HG03095 (cell line): ENCODE measurements at regions not wholly inside any gene's neighbourhood (a gene's known extent, or its start where the extent isn't known, plus 50 kb on each side); places are given as distances from the start of the nearest gene placed in this dataset.

Source experiments
- ATAC-seq: cut with Tn5 transposase; IDR thresholded peaks from one replicate; pipeline ENCODE4 v1.9.1; 2021; ENCODE audit warnings: moderate library complexity; ENCODE audit not compliant: unreplicated experiment

DNA sequence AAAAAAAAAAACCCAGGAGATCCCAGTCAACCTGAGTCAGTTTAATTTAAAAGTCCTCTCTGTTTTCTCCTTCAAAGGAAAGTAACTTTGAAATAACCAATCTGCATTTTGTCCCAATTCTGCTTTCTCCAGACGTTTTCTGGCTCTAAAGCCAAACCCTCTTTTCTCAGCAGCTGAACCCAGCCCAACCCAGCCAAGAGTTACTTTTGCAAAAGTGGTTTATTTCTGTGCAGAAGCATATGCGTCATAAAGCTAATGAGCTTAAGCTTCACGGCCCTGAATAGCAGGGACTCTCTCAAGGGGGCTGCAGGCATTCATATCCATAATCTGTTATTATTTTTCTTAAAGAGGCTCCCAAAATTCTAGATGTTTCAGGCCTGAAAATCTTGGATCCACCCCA, 176.6 kb downstream of the GALC start:
- ATAC-seq: no peak

DNA sequence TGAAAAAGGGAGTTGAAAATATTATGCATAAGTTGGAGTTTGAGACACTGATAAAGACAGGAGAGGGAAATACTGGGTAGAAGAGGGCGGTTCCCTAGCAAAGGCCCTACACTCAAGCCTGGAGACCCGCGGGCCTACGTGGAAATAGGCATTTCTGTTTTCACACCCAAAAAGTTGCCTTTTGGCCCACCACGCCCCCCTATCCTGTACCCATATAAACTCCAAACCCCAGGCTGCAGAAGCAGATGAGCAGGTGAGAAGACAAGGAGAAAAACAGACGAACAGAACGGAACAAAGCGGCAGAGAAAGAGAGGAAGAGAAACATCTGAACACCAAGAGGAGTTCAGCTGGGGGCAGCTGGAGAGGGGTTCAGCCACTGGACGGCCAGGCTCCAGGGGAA, 177.9 kb downstream of the GALC start:
- ATAC-seq: no peak

DNA sequence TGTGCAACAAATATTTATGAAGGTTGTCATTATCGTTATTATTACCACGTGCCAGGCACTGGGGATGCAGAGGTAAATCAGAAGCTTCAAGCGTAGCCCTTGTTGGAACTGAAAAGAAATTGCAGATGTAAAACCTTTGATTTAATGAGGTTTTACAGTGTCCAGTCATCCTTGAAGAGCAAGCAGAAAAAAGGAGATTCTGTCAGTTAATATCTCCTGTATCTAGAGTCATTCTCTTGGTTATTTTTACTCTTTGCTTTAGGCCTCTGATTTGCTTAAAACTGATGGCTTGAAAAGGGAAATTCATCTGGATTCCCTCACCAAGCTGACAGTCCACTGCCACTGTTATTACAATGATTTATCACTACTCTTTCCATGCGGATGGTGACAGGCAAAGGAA, 179.3 kb downstream of the GALC start:
- no peak for ATAC-seq

DNA sequence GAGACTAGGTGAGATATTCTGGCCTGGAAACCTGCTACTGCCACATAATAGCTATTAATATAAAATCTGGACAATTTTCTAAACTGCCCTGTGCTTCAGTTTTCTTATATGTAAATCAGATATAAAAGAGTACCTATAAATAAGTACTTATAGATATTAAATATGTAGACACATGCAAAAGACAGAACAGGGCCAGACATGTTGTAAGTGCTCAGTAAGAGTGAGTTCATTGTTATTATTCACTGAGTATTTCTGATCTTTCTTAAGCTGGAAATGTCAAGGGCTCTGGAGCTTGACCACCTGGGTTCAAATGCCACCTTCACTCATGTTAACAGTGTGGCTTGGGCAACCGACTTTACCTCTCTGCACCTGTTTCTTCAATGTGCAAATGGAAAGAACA, 179.8 kb downstream of the GALC start:
- ATAC-seq: no peak

DNA sequence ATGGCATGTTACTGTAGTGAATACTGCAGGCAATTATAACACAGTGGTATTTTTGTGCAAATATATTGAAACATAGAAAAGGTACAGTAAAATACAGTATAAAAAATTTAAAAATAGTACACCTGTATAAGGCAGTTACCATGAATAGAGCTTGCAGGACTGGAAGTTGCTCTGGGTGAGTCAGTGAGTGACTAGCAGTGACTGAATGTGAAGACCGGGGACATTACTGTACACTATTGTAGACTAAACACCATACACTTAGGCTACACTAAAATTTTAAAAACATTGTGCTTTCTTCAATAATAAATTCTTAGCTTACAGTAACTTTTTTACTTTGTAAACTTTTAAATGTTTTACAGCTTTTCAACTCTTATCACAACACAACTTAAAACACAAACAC, 181.7 kb downstream of the GALC start:
- ATAC-seq: no peak

DNA sequence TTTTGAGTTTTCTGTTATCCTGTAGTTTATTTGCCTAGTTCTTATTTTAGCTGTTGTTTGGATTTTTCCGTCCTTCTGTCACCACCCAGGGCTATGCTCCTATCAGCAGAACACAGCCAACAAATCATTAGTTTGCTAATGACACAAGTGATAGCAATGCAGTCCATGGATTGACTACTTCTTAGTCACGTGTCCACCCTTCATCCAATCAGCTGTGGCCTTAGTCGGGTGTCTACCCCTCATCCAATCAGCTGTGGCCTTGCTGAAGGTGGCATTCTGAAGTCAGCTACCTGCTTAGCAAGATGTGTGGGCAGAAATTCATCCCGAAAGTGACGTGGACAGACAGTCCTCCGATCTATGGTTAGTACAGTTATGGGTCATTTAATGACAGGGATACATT, 182.3 kb downstream of the GALC start:
- ATAC-seq: no peak

DNA sequence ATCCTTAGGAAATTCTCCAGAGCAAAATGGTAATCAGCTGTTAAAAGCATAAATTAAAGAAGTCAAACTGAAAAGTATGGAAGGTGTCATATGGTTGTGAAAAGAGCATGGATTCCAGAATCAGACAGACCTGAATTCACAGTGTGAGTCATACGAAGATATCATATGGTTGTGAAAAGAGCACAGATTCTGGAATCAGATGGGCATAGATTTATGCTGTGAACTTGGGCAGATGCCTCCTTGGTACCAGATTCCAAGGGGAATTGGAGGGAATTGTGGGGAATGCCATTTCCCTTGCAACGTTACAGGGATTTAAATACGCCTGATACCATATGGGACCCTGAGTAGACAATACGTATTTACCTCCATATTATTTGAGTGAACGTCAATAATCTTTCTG, 183.7 kb downstream of the GALC start:
- ATAC-seq: no peak

DNA sequence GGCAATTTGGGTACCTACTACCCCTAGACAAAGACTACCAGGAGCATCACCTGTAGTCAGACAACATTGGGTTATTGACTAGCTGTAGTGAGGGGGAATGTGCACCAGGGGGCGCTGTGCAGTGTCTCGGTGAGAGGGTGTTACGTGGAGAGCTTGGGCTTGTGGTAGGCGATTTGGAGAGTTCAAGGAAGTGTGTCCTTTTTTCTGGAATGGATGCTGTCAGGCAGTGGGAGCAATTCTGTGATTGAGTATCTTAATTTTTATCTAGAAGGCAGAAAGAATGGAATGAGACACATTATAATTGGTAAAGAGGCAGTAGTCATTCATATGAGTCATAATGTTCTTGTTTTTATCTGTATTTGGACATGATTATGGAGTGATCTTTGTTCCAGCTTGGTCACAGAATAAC, 187.7 kb downstream of the GALC start:
- peak; percentile 82 for ATAC-seq

DNA sequence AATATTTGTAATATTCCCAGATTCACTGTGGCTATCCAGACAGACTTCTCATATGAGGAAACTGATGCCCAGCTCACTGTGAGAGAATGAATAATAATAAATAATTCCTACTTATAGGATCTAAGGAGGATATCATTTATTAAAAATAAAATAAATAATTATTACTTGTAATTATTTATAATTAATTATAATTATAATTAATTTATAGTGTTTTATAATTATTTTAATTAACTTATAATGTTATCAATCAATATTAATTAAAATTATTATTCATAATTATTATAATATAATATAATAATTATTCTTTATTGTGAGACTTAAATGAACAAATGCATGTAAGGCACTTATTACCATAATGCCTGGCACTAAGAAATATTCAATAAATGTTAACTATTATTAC, 192.8 kb downstream of the GALC start:
- ATAC-seq: no peak

DNA sequence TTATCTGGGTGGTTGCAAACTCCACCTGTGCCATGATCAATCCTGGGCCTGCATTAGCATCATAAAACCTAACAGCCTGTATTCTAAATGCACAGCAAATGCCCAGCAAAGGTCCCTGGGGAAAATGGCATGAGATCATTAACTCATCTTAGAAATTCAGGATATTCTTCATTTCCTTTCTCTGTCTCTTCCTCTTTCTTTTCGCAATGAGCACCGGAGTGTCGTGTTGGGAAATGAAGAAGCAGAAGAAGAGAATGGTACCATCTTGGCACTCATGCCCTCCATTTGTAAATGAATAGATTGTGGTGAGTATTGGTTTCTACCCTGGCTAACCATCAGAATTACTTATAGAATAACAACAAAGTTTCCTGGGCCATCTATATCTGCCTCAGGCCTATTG, 193.6 kb downstream of the GALC start:
- ATAC-seq: no peak

DNA sequence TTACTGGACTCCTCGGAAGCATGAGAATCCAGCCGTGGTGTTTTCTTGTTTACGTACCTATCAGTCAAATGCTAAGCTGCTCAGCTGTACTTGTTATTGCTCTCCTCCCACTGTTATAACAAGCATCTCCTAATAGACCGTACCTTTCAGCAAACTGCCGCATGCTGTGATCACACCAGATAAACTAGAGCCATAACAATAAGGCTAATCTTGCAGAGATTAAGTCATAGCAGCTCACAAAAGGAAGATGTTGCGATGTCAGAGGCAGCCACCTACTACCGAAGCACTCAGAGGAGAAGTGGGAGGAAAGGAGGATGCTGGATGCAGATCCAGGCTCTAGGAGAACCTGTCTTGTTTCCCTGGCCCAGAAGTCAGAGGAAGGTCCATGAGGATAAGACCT, 196.0 kb downstream of the GALC start:
- ATAC-seq: no peak

DNA sequence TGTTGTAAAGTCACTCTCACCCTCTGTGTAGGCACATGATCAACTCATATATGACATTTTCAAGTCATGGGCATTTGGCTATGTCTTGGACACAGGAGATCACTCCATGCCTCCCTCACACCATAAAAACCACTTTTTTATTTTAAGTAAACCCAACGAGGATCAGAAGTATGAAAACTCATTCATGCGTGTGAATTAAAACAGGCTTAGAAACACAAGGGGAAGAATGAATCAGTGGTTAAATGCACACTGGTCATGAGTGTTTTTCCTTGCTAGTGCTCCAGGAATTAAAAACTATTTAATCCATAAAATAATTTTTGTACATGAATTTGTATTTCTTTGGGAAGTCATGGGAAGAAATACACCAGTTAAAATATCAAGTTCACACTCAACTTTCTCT, 198.4 kb downstream of the GALC start:
- ATAC-seq: no peak

DNA sequence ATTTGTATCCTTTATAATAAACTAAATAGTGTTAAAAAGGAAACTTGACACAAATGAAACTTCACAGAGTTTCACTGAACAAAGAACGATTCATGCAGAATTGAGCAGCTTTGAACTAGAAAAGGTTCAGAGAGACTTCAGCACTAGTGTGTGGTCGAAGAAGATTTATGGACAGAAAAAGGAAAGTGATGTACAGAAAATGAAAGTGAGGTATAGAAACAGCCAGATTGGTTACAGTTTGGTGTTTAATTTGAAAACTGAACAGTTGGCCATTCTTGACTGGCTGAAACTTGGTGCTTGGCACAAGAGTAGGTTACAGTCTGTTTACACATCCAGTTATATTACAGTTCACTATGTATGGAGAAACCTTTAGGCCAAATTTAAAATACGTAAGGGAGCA, 207.1 kb downstream of the GALC start:
- no peak for ATAC-seq

DNA sequence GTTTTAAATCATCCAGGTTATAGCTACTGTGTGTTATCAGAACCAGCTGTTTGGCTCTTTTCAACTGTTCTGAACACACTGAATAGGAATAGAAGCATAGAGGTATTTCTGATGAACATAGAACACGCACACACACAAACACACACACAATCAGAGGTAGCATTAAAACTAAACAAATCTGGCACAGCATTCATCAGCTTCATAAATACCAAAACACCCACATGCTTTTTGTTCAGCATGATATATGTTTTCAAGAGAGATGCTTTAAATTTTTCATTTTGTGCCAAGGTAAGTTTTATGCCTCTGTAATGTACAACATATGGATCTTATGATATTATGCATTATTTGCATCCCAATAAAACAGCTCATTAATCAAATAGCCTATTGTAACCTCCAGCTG, 208.6 kb downstream of the GALC start:
- ATAC-seq: no peak

DNA sequence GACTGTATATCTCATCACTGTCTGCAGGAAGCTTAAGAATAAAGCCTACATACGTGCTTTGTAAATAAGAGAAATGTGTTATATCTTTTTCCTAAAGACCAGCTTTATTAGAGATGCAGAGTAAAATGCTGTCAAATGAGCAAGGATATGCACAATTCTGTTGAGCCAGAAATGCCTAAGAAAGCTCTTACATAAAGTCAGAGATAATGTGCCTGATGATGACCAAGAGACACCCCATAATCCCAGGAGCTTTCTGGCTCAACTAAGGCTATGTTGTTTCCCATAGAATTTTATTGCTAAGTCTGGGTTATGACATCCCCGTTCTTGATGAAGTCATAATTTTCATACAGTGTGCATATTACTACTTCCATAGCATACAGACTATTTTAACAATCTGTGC, 209.9 kb downstream of the GALC start:
- no peak for ATAC-seq

DNA sequence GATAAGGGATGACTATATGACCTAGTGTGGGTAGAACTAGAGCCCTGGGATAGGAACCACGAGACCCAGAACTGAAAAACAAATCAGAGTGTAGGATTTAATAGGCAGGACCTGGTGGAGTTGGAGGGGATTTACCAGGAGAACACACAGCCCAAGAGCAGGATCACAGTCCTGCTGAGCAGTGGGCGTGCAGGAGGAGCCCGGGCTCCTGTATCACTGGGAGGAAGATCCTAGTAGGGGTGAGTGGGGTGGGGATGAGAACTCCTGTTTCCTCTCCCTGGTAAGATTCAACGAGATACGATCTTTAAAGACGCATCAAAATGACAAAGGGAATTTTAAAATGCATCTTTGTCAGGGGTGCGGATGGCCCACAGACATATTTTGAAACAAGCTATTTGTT, 220.1 kb downstream of the GALC start:
- ATAC-seq: no peak

DNA sequence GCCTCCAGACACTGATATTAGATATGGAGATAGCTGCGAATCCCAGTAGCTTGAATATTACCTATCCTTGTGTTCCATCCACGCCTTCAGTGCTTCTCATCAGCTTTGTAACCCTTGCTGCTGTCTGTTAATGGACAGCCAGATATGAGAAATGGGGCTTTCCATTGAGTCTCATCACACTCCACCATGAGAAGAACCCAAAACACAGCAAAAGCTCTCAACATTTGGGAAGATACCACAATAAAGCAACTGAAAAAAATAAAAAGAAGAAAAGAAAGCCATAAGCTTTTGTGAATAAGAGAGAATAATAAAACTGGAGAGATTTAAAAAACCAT, 225.4 kb downstream of the GALC start:
- peak; percentile 61 for ATAC-seq

DNA sequence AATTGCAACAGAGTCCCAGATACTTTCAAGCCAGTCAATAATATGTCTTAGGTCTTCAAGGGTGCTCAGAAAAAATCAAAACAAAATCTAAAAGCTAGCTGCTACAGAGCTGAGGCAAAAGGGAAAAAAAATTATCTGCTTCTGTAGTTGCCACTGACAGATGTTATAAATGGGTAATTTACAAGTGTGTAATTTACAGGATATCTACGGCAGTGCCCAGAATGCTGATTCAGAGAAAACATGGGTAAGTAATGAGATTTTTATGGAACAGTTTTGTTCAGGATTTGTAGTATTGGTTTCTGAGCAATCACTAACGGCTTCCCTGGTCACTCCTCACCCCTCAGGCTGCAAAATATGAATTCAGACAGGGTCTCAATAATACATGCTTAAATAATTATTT, 234.1 kb downstream of the GALC start:
- ATAC-seq: no peak

DNA sequence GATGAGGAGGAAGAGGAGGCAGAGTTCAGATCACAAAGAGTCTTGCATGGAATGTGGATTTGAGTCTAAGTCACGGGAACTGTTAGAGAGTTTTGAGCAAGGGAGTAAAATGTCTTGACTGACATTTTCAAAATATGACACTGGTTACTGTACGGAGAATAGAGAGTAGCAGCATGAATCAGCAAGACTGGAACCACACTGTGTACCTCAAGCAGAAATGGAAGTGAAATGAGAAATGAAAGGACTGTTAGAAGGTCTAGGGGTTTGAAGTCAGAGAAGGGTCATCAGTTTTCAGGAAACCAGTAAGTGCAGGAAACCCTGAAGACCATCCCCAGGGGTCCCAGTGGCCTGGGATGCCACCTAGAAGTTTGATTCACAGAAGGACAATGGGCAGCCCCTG, 236.3 kb downstream of the GALC start:
- ATAC-seq: peak; percentile 59

DNA sequence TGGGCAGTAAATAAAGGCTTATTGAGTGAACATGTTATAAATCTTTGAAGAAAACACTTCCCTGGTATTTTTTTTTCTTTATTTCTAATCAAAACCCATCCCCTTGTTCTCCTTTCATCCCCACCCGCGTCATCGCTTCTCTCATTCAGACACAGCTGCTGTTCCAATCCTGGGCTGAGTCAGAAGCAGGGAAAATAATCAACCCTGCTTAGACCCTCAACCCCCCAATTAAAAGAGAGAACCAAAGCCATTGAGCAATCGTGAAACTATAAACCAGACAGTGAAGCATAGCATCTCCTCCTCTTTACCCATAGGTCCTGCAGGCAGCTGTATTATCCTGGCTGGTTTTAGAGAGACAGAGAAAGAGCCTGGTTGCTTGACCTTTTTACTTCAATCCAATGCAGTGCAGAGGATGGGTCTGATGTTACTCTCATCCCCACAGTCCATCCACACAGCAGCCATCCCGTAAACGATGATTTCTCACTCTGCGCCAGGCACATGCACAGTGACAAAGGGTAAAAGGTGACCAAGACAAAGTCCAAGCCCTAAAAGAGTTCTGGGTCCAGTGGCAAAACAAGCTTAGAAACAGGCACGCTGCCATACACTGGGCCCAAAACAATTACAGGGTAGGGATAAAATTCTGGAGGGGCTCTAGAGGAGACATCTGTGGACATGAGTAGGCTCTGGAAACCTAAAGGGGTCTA, 238.3 kb downstream of the GALC start:
- ATAC-seq: no peak

DNA sequence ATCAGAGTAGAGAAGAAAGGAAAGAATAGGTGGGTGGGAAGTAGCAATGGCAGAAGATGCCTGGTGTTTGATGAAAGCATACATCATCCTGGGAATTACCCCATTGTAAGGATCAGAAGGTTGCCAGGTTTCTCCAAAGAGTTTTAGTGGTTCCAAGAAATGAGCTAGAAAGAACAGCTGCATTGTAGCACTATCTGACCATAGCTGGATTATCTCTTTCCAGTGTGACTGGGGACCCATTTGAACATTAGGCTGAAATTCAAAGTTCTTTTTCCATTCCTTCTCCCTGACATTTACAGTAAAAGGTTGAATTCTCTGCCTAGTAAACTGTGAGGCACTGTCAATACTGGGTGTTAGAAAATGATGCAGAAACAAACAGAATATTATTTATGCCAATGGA, 244.4 kb downstream of the GALC start:
- no peak for ATAC-seq

DNA sequence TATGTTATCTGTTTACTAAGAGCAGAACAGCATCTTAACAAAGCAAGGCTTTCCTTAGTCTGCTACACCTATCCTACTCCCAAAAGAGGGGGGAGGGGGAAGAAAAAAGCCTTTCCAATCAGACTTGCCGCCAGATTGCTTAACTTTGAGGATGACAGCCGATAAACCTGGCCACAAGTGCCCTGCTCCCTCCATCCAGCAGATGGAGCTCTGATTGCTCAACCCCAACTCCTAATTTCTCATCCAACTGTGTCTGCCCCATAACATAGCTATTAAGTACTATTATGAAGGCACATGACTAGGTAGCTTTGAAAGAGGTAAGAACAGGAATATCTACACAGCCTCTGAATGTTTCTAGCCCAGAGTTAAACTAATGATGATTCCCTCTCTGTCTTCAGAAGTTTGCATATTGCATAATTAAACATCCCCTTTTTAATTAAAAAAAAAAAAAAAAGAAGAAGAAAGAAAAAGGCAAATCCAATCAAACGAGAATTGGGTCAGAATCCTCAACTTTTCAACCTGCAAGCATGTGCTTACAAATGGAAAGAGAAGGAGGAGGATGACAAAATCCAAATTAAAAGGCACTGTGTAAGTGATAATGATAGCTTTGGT, 247.4 kb downstream of the GALC start:
- ATAC-seq: peak; percentile 80
